HT-29 (cell line): ENCODE measurements at regions not wholly inside any gene's neighbourhood (a gene's known extent, or its start where the extent isn't known, plus 50 kb on each side); places are given as distances from the start of the nearest gene placed in this dataset. TPM values are rescaled to one million over a fixed set of nuclear protein-coding genes. Genes with fewer than 3 reads are reported as not detected.

ENCODE experiments used
- small RNA-seq: library from RNA; depleted of rRNA; stranded (forward); fragments of <200 nt; gene quantifications from one replicate; pipeline ENCODE3, GENCODE V24; 2014

Small RNA genes in the stretch of these regions (small RNA-seq; reads per million reads assigned to genes)
- not detected for gene RF00554
